H1 (cell line): ENCODE measurements at regions not wholly inside any gene's neighbourhood (a gene's known extent, or its start where the extent isn't known, plus 50 kb on each side); places are given as distances from the start of the nearest gene placed in this dataset.

ENCODE experiments used
- CTCF ChIP-seq, 3 experiments: IDR thresholded peaks; 1 replicate in 2 of 3; 2 replicates in 1 of 3; pipeline versions ENCODE4 v1.5.1 to v1.6.1; 2011; ENCODE audit warnings: low read length in 3 of 3, mild to moderate bottlenecking in 3 of 3, inconsistent platforms in 2 of 3, low read depth in 1 of 3, moderate library complexity in 1 of 3; ENCODE audit not compliant: insufficient read depth in 1 of 3; ENCODE audit errors: control extremely low read depth in 1 of 3
- GTF2F1 ChIP-seq: IDR thresholded peaks from 2 replicates; pipeline ENCODE4 v1.6.1; 2012; ENCODE audit warnings: low read depth, low read length, improper control_type of control experiment, borderline replicate concordance
- HDAC6 ChIP-seq: IDR thresholded peaks from one replicate; pipeline ENCODE4 v1.7.1; 2012; ENCODE audit warnings: low read depth, mild to moderate bottlenecking, inconsistent platforms, low read length, moderate library complexity
- SIX5 ChIP-seq: IDR thresholded peaks from 2 replicates; pipeline ENCODE4 v1.6.1; 2011; ENCODE audit warnings: mild to moderate bottlenecking, low read depth, low read length
- TEAD4 ChIP-seq: IDR thresholded peaks from 2 replicates; pipeline ENCODE4 v1.6.1; 2012; ENCODE audit warnings: low read depth, low read length, inconsistent platforms, mixed read lengths
- USF2 ChIP-seq: IDR thresholded peaks from 2 replicates; pipeline ENCODE4 v1.6.1; 2011; ENCODE audit warnings: low read length, improper control_type of control experiment
- TF ChIP-seq, protein P1 (sequence below): fragments of 300-600 bp; sonication (generic); IDR thresholded peaks from 2 replicates; pipeline ENCODE4 v1.7.1; 2012; ENCODE audit warnings: low read length, moderate library complexity, mild to moderate bottlenecking, inconsistent platforms; ENCODE audit not compliant: insufficient replicate concordance

DNA sequence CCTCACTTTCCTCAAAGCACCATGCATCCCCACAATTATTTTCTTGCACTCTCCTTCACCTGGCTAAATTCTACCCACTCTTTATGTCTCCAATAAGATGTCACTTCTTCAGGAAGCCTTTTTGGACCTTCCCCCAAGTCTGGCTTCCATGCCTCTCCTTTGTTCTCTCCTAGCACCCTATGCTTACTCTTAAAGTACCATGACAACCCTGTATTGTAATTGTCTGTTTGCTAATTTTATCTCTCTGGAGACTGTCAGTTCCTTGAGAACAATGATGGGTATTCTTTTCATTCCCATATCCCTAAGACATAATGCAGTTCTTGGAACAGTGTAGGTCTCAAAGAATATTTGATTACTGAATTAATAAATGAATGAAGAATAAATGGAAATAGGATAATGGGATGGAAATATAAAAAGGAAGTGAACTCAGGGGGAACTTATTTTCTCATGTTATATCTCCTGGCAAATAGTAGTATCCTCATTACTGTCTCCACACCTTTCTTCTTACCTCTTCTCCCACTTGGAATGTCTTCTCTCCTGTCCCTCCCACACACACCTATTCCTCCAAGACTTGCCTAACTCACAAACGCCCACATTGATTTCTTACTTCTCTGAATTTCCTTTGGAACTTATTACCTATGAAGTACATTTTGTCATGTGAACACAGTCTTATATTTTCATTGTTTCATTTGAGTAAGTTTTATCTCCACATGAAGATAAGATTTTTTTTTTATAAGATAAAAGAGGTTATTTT is 499.1 kb downstream of the NFIB start (continued):
- TF ChIP-seq, protein P1, sequence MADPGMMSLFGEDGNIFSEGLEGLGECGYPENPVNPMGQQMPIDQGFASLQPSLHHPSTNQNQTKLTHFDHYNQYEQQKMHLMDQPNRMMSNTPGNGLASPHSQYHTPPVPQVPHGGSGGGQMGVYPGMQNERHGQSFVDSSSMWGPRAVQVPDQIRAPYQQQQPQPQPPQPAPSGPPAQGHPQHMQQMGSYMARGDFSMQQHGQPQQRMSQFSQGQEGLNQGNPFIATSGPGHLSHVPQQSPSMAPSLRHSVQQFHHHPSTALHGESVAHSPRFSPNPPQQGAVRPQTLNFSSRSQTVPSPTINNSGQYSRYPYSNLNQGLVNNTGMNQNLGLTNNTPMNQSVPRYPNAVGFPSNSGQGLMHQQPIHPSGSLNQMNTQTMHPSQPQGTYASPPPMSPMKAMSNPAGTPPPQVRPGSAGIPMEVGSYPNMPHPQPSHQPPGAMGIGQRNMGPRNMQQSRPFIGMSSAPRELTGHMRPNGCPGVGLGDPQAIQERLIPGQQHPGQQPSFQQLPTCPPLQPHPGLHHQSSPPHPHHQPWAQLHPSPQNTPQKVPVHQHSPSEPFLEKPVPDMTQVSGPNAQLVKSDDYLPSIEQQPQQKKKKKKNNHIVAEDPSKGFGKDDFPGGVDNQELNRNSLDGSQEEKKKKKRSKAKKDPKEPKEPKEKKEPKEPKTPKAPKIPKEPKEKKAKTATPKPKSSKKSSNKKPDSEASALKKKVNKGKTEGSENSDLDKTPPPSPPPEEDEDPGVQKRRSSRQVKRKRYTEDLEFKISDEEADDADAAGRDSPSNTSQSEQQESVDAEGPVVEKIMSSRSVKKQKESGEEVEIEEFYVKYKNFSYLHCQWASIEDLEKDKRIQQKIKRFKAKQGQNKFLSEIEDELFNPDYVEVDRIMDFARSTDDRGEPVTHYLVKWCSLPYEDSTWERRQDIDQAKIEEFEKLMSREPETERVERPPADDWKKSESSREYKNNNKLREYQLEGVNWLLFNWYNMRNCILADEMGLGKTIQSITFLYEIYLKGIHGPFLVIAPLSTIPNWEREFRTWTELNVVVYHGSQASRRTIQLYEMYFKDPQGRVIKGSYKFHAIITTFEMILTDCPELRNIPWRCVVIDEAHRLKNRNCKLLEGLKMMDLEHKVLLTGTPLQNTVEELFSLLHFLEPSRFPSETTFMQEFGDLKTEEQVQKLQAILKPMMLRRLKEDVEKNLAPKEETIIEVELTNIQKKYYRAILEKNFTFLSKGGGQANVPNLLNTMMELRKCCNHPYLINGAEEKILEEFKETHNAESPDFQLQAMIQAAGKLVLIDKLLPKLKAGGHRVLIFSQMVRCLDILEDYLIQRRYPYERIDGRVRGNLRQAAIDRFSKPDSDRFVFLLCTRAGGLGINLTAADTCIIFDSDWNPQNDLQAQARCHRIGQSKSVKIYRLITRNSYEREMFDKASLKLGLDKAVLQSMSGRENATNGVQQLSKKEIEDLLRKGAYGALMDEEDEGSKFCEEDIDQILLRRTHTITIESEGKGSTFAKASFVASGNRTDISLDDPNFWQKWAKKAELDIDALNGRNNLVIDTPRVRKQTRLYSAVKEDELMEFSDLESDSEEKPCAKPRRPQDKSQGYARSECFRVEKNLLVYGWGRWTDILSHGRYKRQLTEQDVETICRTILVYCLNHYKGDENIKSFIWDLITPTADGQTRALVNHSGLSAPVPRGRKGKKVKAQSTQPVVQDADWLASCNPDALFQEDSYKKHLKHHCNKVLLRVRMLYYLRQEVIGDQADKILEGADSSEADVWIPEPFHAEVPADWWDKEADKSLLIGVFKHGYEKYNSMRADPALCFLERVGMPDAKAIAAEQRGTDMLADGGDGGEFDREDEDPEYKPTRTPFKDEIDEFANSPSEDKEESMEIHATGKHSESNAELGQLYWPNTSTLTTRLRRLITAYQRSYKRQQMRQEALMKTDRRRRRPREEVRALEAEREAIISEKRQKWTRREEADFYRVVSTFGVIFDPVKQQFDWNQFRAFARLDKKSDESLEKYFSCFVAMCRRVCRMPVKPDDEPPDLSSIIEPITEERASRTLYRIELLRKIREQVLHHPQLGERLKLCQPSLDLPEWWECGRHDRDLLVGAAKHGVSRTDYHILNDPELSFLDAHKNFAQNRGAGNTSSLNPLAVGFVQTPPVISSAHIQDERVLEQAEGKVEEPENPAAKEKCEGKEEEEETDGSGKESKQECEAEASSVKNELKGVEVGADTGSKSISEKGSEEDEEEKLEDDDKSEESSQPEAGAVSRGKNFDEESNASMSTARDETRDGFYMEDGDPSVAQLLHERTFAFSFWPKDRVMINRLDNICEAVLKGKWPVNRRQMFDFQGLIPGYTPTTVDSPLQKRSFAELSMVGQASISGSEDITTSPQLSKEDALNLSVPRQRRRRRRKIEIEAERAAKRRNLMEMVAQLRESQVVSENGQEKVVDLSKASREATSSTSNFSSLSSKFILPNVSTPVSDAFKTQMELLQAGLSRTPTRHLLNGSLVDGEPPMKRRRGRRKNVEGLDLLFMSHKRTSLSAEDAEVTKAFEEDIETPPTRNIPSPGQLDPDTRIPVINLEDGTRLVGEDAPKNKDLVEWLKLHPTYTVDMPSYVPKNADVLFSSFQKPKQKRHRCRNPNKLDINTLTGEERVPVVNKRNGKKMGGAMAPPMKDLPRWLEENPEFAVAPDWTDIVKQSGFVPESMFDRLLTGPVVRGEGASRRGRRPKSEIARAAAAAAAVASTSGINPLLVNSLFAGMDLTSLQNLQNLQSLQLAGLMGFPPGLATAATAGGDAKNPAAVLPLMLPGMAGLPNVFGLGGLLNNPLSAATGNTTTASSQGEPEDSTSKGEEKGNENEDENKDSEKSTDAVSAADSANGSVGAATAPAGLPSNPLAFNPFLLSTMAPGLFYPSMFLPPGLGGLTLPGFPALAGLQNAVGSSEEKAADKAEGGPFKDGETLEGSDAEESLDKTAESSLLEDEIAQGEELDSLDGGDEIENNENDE, result no peak
- TF ChIP-seq HDAC6, result no peak
- TF ChIP-seq GTF2F1, result no peak
- no peak for TF ChIP-seq USF2
- TF ChIP-seq TEAD4, result no peak
- TF ChIP-seq SIX5, result no peak
- no peak for TF ChIP-seq CTCF (IDR thresholded peaks at IDR 0.05; ENCODE audit: control extremely low read depth in 1 of 3, insufficient read depth in 1 of 3, low read depth in 1 of 3, low read length in 3 of 3)
